Smooth muscle cell (in vitro differentiated cells): ENCODE measurements at regions not wholly inside any gene's neighbourhood (a gene's known extent, or its start where the extent isn't known, plus 50 kb on each side); places are given as distances from the start of the nearest gene placed in this dataset.

Source experiments
- DNase-seq: peaks from one replicate; lab custom pipeline; 2025; ENCODE audit not compliant: unreplicated experiment; lab: John Stamatoyannopoulos, UW
- H2AFZ ChIP-seq: fragments of 200-600 bp; sonication (generic); 2 replicates; pipeline ENCODE4 v1.6.0; 2016; ENCODE audit warnings: antibody characterized with exemption, low read depth, mild to moderate bottlenecking
- H3F3A ChIP-seq: fragments of 200-600 bp; sonication (generic); 2 replicates; pipeline ENCODE4 v1.6.0; 2017; ENCODE audit warnings: antibody characterized with exemption, low read depth
- H3K27ac ChIP-seq: fragments of 200-600 bp; sonication (generic); 2 replicates; pipeline ENCODE4 v1.5.1; 2016; ENCODE audit warnings: low read depth, mild to moderate bottlenecking
- H3K27me3 ChIP-seq: fragments of 200-600 bp; sonication (generic); 2 replicates; pipeline ENCODE4 v1.6.1; 2016; ENCODE audit warnings: low read depth, mild to moderate bottlenecking
- H3K36me3 ChIP-seq: fragments of 200-600 bp; sonication (generic); 2 replicates; pipeline ENCODE4 v1.5.1; 2016; ENCODE audit warnings: low read depth
- H3K4me1 ChIP-seq: fragments of 200-600 bp; sonication (generic); 2 replicates; pipeline ENCODE4 v1.5.1; 2016; ENCODE audit warnings: low read depth
- H3K4me2 ChIP-seq: fragments of 200-600 bp; sonication (generic); 2 replicates; pipeline ENCODE4 v1.6.0; 2016; ENCODE audit warnings: mild to moderate bottlenecking
- H3K4me3 ChIP-seq: fragments of 200-600 bp; sonication (generic); 2 replicates; pipeline ENCODE4 v1.5.1; 2016; ENCODE audit warnings: mild to moderate bottlenecking
- H3K79me2 ChIP-seq: fragments of 200-600 bp; sonication (generic); 2 replicates; pipeline ENCODE4 v1.6.0; 2016; ENCODE audit warnings: low read depth, mild to moderate bottlenecking
- H3K9ac ChIP-seq: fragments of 200-600 bp; sonication (generic); 2 replicates; pipeline ENCODE4 v1.6.0; 2016; ENCODE audit warnings: low read depth
- H3K9me3 ChIP-seq: fragments of 200-600 bp; sonication (generic); replicated peaks from 2 replicates; pipeline ENCODE4 v1.5.1; 2016; ENCODE audit warnings: low read depth
- H4K20me1 ChIP-seq: fragments of 200-600 bp; sonication (generic); 2 replicates; pipeline ENCODE4 v1.6.0; 2016; ENCODE audit warnings: low read depth
- CTCF ChIP-seq: fragments of 200-600 bp; sonication (generic); IDR thresholded peaks from 2 replicates; pipeline ENCODE4 v1.5.1; 2017; ENCODE audit warnings: borderline replicate concordance, mild to moderate bottlenecking, antibody characterized with exemption; ENCODE audit not compliant: insufficient read depth, poor library complexity, severe bottlenecking
- WGBS: methylation state at CpG from one replicate; pipeline ENCODE4 v1.1.7; 2016; ENCODE audit warnings: low lambda C conversion rate; 5-methylcytosine and 5-hydroxymethylcytosine counted together

GRCh38 chrX:924017-924416 lies 288.4 kb downstream of the CRLF2 start:
- Histone ChIP-seq H3K4me3 (no peak overlapping the region), H3F3A (no peaks in the 10 kb centered on the region), H3K4me2 (no peak overlapping the region), H3K27me3 (no peaks in the 10 kb centered on the region), H4K20me1 (no peaks in the 10 kb centered on the region), H2AFZ (no peak overlapping the region), H3K4me1 (no peaks in the 10 kb centered on the region), H3K9me3 (no peaks in the 10 kb centered on the region), H3K9ac (no peak overlapping the region), H3K36me3 (no peaks in the 10 kb centered on the region), H3K27ac (no peak overlapping the region), H3K79me2 (no peaks in the 10 kb centered on the region)
- no peak for DNase-seq
- 46% methylated on average over 2 of the region's 2 CpGs for WGBS
- TF ChIP-seq CTCF: no peak

GRCh38 chrX:920234-920799 lies 289.7 kb downstream of the SHOX start:
- H3K27me3 ChIP-seq: no peaks in the 10 kb centered on the region
- H3K27ac ChIP-seq: no peak overlapping the region
- no peaks in the 10 kb centered on the region for H3K36me3 ChIP-seq
- 68% methylated on average over 25 of the region's 25 CpGs for WGBS
- no peak overlapping the region for H2AFZ ChIP-seq
- no peak for TF ChIP-seq CTCF
- H3K4me2 ChIP-seq: no peak overlapping the region
- H3K79me2 ChIP-seq: no peaks in the 10 kb centered on the region
- H3K9me3 ChIP-seq: no peaks in the 10 kb centered on the region
- no peak overlapping the region for H3K4me3 ChIP-seq
- H3F3A ChIP-seq: no peaks in the 10 kb centered on the region
- DNase-seq: no peak
- H3K9ac ChIP-seq: no peak overlapping the region
- no peaks in the 10 kb centered on the region for H3K4me1 ChIP-seq
- H4K20me1 ChIP-seq: no peaks in the 10 kb centered on the region

- 85% methylated on average over 9 of the region's 9 CpGs for WGBS
- Histone ChIP-seq H3K4me1 (no peaks in the 10 kb centered on the region), H3K27me3 (no peaks in the 10 kb centered on the region), H2AFZ (no peak overlapping the region), H3K4me3 (no peak overlapping the region), H3F3A (no peaks in the 10 kb centered on the region), H3K36me3 (no peaks in the 10 kb centered on the region), H3K9ac (no peak overlapping the region), H3K4me2 (no peak overlapping the region), H3K79me2 (no peaks in the 10 kb centered on the region), H3K27ac (no peak overlapping the region), H3K9me3 (no peaks in the 10 kb centered on the region), H4K20me1 (no peaks in the 10 kb centered on the region)
- TF ChIP-seq CTCF: no peak
- DNase-seq: no peak
These were observed 285.6 kb downstream of the SHOX start for GRCh38 chrX:916230-916599.

GRCh38 chrX:915427-916229 lies 285.0 kb downstream of the SHOX start:
- Histone ChIP-seq H3K4me1 (no peaks in the 10 kb centered on the region), H3K9ac (no peak overlapping the region), H3K36me3 (no peaks in the 10 kb centered on the region), H2AFZ (no peak overlapping the region), H3K27ac (no peak overlapping the region), H3K9me3 (no peaks in the 10 kb centered on the region), H3K4me3 (no peak overlapping the region), H4K20me1 (no peaks in the 10 kb centered on the region), H3K79me2 (no peaks in the 10 kb centered on the region), H3K27me3 (no peaks in the 10 kb centered on the region), H3F3A (no peaks in the 10 kb centered on the region), H3K4me2 (no peak overlapping the region)
- no peak for DNase-seq
- TF ChIP-seq CTCF: no peak
- WGBS: 75% methylated on average over 15 of the region's 15 CpGs
